ENCODE measurements at regions not wholly inside any gene's neighbourhood (a gene's known extent, or its start where the extent isn't known, plus 50 kb on each side); places are given as distances from the start of the nearest gene placed in this dataset.
"Not testable (repeated sequence)": the region's sequence is repeated elsewhere in the genome, so short reads cannot be mapped to it uniquely, and the experiment has no call there.

DNA sequence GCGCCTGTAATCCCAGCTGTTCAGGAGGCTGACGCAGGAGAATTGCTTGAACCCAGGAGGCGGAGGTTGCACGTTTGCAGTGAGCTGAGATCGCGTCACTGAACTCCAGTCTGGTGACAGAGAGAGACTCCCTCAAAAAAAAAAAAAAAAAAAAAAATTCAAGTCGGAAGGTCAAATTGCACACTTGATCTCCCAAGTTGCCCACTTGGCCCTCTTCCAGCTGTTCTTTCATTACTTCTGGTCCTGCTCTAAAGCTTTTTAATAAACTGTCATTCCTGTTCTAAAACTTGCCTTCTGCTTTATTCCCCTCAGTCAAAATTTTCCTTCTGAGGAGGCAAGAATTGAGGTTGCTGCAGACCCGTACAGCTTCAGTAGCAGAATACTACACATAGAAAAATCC lies 2358.0 kb downstream of the ARAP2 start:
- no peak overlapping the region for H3K4me3 ChIP-seq (ENCODE audit: low read depth, low read length)

DNA sequence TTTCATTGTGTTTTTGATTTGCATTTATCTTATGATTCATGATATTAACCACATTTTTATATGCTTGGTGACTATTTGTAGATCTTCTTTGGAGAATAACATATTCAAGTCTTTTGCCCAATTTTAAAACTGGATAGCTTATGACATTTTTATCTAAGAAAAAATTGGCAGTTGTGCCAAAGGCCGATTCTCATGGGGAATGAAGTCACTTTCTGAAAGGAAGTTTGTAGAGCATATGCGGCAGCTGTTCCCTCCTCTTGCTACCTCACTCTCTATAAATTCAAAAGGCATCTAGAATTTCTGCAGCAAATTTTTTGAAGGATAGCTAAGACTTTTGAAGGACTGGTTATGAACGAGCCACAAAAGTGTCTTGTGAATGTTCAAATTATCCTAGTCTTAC lies 2353.5 kb downstream of the ARAP2 start:
- no peak overlapping the region for H3K4me3 ChIP-seq (ENCODE audit: low read depth, low read length)
- peak; percentile 8 for DNase-seq (ENCODE audit: low read depth)

More for the DNA sequence above, 2358.0 kb downstream of the ARAP2 start:
- DNase-seq (ENCODE audit: low read depth) = no peak

- DNase-seq (ENCODE audit: low read depth) = no peak
- no peak overlapping the region for H3K4me3 ChIP-seq (ENCODE audit: low read depth, low read length)
Observed at GRCh38 chr4:33911959-33912358, 2332.4 kb downstream of the ARAP2 start.

DNA sequence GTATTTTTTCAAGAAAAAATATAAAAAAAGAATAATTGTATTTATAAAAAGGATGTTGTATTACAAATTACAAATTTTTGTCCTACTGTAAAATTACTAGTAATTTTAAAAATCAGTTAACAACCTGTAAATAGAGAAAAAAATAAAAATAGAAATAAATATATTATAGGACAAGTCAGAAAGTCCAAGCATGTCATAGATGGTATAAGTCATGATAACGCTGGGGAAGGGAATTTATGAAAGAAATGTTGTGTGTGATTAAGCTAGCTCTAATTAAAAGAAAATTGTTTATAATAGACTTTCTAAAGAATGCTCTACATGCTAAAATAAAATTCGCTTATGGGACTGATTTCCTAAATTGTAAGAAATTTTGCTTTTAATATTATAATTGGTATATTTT lies 2329.9 kb downstream of the ARAP2 start:
- DNase-seq (ENCODE audit: low read depth) = no peak
- H3K4me3 ChIP-seq (ENCODE audit: low read depth, low read length) = no peak overlapping the region

DNA sequence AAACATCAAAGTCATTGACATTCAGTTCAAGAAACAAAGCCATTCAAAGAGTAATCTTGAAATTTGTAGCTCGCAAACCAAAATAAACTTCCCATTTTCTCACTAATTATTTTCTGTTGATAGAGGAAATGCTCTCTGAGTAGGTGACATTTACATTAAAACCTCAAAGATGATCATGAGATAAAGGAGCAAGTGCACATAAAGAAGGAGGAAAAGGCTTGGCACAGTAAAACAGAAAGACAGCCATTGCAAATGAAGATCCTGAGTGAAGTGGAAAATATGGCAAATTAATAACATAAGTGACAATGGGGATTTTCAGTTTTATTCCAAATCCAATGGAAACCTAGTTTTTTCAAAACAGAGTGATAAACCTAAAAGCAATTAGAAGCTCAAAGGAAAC lies 2320.8 kb downstream of the ARAP2 start:
- H3K4me3 ChIP-seq (ENCODE audit: low read depth, low read length) = no peak overlapping the region
- DNase-seq (ENCODE audit: low read depth) = no peak

DNA sequence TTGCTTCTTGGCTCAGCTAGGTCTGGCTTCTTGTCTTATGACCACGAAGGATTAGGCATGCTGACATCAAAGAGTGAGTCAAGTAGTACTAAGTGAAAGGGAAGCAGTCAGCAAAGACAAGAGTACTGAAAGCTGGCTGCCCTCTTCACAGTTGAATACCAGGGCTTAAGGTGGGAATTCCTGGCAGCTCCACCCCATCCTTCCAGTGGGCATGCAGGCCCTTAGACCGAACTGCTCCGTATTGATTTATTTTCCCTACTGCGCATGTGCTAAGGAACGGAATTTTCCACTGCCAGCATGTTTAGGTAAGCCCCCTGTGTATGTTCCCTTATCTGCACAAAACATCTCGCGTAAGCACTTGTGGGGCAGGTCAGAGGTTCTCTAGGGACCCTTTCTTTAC lies 2320.1 kb downstream of the ARAP2 start:
- peak; percentile 67 for DNase-seq (ENCODE audit: low read depth)
- no peak overlapping the region for H3K4me3 ChIP-seq (ENCODE audit: low read depth, low read length)

- no peak overlapping the region for H3K4me3 ChIP-seq (ENCODE audit: low read depth, low read length)
Observed at GRCh38 chr4:33924811-33925210, 2319.5 kb downstream of the ARAP2 start.

DNA sequence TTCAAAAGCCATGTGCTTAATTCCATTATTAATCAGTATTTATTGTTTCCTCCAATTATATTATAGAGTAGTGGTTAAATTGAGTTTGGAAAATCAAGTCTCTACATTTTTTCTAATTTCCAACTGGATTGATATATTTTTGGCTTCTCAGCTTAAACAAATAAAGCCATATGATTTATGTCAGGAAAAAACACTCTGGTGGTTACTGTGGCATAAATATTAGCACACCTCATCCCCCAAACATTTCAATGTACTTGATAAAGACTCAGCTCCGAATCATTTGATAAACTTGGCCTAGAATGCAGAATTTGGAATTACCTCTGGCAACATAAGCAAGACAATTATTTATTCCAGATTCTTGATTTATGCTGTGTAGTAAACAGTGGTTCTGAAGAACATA lies 2313.8 kb downstream of the ARAP2 start:
- H3K4me3 ChIP-seq (ENCODE audit: low read depth, low read length) = no peak overlapping the region
- no peak for DNase-seq (ENCODE audit: low read depth)

More at GRCh38 chr4:33924811-33925210, 2319.5 kb downstream of the ARAP2 start:
- no peak for DNase-seq (ENCODE audit: low read depth)

DNA sequence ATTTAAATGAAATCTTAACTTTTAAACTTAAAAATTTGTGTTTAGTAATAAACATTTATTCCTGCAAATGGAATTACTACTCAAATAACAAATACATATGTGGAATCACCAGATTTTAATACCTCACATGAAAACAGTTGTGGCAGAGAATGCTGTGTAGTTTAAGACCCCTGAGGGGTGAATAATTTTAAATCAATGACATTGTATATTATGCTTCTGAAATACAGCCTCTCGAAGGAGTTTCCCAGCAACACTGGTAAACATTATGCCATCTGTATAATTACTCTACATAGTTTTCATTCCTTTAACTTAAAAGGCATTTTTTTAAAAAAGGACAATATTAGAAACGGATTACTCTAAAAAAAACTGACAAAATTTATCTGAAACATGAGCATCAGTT lies 2313.3 kb downstream of the ARAP2 start:
- no peak for DNase-seq (ENCODE audit: low read depth)
- no peak overlapping the region for H3K4me3 ChIP-seq (ENCODE audit: low read depth, low read length)

- no peak for DNase-seq (ENCODE audit: low read depth)
- no peak overlapping the region for H3K4me3 ChIP-seq (ENCODE audit: low read depth, low read length)
Observed at GRCh38 chr4:33940281-33940680, 2304.0 kb downstream of the ARAP2 start.

- no peak overlapping the region for H3K4me3 ChIP-seq (ENCODE audit: low read depth, low read length)
- DNase-seq (ENCODE audit: low read depth) = no peak
Observed at GRCh38 chr4:33941854-33942253, 2302.5 kb downstream of the ARAP2 start.

- no peak for DNase-seq (ENCODE audit: low read depth)
- H3K4me3 ChIP-seq (ENCODE audit: low read depth, low read length) = no peak overlapping the region
Observed at GRCh38 chr4:33948921-33949320, 2295.4 kb downstream of the ARAP2 start.

DNA sequence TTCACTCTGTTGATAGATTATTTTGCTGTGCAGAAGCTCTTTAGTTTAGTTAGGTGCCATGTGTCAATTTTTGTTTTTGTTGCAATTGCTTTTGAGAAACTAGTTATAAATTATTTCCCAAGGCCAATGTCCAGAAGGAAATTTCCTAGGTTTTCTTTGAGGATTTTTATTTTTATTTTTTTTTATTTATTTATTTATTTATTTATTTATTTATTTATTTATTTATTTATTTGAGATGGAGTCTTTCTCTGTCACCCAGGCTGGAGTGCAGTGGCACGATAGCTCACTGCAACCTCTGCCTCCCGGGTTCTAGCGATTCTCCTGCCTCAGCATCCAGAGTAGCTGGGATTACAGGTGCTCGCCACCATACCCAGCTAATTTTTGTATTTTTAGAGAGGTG lies 2290.5 kb downstream of the ARAP2 start:
- not testable (repeated sequence) for DNase-seq (ENCODE audit: low read depth); H3K4me3 ChIP-seq (ENCODE audit: low read depth, low read length)

DNA sequence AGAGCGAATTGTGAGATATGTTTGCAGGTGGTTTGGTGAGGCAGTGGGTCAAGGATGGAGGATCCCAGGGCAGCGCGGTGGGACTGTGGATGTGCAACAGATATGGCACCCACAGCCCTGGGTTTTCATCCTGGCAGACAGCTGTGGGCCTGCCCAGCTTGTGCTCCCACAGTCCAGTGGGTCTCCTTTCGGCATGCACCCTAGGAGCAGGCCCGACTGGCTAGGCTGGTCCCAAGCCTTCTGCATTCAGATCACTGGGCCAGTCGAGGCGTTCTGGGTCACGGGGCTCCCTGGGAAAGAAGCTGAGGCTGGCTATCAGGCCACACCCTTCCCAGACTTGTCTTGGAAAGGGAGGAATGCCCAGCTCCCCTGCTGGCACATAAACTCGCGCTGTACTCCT lies 2289.6 kb downstream of the ARAP2 start:
- no peak overlapping the region for H3K4me3 ChIP-seq (ENCODE audit: low read depth, low read length)
- DNase-seq (ENCODE audit: low read depth) = no peak

DNA sequence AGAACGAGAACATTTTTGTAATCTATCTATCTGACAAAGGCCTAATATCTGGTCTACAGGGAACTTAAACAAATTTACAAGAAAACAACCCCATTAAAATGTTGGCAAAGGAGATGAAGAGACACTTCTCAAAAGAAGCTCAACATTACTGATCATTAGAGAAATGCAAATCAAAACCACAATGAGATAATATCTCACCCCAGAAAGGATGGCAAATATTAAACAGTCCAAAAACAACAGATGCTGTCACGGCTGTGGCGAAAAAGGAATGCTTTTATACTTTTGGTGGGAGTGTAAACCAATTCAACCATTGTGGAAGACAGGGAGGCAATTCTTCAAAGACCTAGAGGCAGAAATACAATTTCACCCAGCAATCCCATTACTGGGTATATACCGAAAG lies 2284.8 kb downstream of the ARAP2 start:
- no peak overlapping the region for H3K4me3 ChIP-seq (ENCODE audit: low read depth, low read length)
- no peak for DNase-seq (ENCODE audit: low read depth)

- DNase-seq (ENCODE audit: low read depth) = peak; percentile 20
- no peak overlapping the region for H3K4me3 ChIP-seq (ENCODE audit: low read depth, low read length)
Observed at GRCh38 chr4:33961761-33962160, 2282.6 kb downstream of the ARAP2 start.

DNA sequence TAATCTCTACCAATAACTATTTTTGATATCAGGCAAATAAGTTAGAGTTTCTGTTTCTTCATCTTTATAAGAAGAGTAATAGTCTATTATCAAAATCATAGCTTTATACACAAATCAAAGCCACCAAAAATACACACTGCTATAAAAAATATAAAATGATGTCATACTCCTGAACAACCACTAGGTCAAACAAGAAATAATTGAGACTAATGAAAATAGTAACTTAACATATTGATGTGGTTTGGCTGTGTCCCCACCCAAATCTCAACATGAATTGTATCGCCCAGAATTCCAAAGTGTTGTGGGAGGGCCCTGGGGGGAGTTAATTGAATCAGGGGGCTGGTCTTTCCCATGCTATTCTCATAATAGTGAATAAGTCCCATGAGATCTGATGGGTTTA lies 2277.5 kb downstream of the ARAP2 start:
- no peak for DNase-seq (ENCODE audit: low read depth)
- H3K4me3 ChIP-seq (ENCODE audit: low read depth, low read length) = no peak overlapping the region

DNA sequence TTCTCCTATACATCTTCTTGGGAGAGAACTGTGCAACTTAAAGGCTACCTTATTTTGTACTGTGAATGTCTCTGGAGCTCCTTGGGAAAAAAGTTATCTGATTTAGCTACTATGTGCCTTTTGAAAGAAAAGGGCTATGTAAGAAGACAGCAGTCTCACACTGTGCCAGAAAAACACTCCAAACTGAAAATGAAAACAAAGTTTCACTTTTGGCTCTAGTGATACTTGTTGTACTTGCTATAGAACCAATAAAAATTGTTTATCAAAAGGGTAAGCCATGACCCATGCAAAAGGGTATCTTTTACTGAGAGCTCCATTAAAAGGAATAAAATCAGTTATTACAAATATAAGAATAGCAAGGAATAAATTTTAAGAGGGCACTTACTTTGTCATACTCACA lies 2270.0 kb downstream of the ARAP2 start:
- H3K4me3 ChIP-seq (ENCODE audit: low read depth, low read length) = no peak overlapping the region
- DNase-seq (ENCODE audit: low read depth) = no peak

GRCh38 chr4:33975995-33976394 lies 2268.3 kb downstream of the ARAP2 start:
- H3K4me3 ChIP-seq (ENCODE audit: low read depth, low read length) = no peak overlapping the region
- peak; percentile 29 for DNase-seq (ENCODE audit: low read depth)

DNA sequence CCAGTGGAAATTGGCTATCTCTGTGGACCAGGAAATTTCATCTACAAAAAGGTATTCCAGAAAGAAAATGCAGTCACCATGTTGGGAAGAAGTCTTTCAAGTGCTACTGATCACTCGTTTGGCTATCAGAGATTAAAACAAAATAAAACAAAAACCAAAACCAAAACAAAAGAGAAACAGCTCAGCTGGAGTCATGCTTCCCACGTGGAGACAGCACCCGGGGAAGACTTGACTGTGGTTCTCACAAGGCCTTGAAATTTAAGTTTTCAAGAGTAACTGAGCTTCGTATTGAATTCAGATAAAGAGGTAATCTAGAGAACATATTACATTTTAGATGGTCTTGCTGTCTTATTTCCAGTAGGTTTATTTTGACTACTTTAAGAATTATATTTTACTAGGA lies 2264.5 kb downstream of the ARAP2 start:
- not testable (repeated sequence) for DNase-seq (ENCODE audit: low read depth); H3K4me3 ChIP-seq (ENCODE audit: low read depth, low read length)

DNA sequence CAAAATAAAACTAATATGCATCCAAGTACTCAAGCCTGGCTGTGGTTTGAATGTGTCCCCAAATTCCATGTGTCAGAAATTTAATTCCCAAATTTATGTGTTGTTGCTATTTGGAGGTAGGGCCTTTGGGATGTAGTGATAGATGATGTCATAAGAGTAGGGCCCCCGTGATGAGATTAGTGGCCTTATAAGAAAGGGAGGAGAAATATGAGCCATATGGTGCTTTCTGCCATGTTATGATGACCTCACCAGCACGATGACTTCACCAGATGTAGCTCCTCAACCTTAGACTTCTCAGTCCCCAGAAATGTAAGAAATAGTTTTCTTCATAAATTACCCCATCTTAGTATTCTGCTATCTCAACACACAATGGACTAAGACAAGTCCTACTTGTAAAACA lies 2264.0 kb downstream of the ARAP2 start:
- no peak overlapping the region for H3K4me3 ChIP-seq (ENCODE audit: low read depth, low read length)
- no peak for DNase-seq (ENCODE audit: low read depth)

GRCh38 chr4:33989820-33990443 lies 2254.4 kb downstream of the ARAP2 start:
- DNase-seq (ENCODE audit: low read depth) = no peak
- no peak overlapping the region for H3K4me3 ChIP-seq (ENCODE audit: low read depth, low read length)
